ENCODE measurements at regions not wholly inside any gene's neighbourhood (a gene's known extent, or its start where the extent isn't known, plus 50 kb on each side); places are given as distances from the start of the nearest gene placed in this dataset.

DNA sequence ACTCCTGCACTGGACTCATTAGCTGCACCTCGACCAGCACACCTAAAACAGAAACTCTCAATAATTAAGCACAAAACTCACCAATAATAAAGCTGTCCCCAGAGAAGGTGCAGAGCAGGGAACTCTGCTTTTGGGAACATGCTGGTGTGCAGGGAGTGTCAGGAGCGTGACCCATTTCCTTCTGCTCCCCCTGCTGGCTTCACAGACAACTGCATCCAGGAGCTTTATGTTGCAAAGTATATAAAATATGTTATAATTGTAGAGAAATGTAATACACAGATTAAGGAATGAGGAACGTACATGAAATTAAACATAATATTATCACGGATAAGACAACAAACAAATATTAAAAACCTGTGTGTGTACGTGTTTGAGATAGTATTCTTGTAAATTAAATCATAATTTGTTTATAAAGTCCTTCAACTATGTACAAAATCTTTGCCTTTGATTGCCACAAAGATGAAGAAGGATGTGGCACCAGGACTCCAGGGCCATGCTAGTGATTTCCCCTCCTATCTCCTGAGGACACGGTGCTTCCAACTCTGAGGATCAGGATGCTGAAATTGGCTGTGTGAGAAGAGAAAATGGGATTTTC, 68.6 kb upstream of the MAL start:
- TF ChIP-seq, protein P1, sequence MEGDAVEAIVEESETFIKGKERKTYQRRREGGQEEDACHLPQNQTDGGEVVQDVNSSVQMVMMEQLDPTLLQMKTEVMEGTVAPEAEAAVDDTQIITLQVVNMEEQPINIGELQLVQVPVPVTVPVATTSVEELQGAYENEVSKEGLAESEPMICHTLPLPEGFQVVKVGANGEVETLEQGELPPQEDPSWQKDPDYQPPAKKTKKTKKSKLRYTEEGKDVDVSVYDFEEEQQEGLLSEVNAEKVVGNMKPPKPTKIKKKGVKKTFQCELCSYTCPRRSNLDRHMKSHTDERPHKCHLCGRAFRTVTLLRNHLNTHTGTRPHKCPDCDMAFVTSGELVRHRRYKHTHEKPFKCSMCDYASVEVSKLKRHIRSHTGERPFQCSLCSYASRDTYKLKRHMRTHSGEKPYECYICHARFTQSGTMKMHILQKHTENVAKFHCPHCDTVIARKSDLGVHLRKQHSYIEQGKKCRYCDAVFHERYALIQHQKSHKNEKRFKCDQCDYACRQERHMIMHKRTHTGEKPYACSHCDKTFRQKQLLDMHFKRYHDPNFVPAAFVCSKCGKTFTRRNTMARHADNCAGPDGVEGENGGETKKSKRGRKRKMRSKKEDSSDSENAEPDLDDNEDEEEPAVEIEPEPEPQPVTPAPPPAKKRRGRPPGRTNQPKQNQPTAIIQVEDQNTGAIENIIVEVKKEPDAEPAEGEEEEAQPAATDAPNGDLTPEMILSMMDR (IDR thresholded peaks at IDR 0.05), result peak; percentile 71
- TF ChIP-seq EP300 (IDR thresholded peaks at IDR 0.05), result no peak
- TF ChIP-seq POLR2A (IDR thresholded peaks at IDR 0.05; ENCODE audit: low read length), result no peak
- TF ChIP-seq PHF8 (IDR thresholded peaks at IDR 0.05; ENCODE audit: borderline replicate concordance, low read depth), result no peak

Data from A549 (cell line).